Fibroblast of skin of back (primary cell): ENCODE measurements at regions not wholly inside any gene's neighbourhood (a gene's known extent, or its start where the extent isn't known, plus 50 kb on each side); places are given as distances from the start of the nearest gene placed in this dataset.
"Not testable (repeated sequence)": the region's sequence is repeated elsewhere in the genome, so short reads cannot be mapped to it uniquely, and the experiment has no call there.

Experiments used
- DNase-seq: peaks from one replicate; pipeline ENCODE4 v3.0.0-alpha.2; 2013

DNA sequence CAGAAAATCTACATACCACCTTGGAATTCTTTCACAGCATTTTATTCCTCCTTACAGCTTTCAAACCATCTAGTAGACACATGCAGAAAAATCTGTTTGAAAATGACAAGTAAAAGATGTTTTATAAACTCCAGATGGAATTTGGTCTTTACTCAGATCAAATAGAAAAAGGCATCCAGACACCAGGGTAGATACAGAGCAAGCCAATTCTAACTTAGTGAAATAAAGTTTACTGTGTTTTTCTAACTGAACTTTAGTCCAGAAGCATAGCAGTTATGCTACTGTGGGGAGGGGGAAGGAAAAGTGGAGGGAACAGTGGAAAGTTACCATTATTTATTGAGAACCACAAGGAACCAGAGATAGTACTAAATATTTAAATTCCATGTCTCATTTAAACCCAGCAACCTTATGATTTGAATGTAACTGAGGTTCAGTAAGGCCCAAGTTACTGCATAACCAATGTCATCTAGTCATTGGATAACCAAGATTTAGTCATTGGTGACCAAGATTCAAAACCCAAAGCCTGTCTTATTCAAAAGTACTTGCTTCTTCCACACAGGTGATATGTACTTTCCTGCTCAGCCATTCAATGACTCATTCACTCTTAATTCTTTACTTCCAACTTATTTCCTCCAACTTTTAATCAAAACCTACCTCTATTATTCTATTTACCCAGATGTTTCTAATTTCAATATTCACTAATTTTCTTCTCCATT lies 57.7 kb downstream of the RAD51AP2 start:
- no peak for DNase-seq

DNA sequence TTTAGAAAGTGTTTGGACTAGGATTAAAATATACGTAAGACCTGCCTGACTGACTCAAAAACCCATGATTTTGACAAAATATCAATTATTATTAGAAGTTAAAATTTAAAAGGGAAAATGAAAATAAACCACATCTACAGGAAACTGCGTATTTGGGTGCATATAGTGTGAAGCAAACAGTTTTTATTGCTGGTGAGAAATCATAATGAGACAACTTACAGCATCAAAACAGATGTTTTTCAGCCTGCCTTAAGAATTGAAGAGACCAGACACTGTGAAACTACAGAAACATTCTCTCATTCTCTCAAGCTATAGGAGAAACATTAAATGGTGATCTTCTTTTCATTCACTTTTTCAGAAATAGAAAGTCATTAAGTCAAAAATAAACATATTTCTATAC lies 62.9 kb downstream of the RAD51AP2 start:
- DNase-seq, result no peak

DNA sequence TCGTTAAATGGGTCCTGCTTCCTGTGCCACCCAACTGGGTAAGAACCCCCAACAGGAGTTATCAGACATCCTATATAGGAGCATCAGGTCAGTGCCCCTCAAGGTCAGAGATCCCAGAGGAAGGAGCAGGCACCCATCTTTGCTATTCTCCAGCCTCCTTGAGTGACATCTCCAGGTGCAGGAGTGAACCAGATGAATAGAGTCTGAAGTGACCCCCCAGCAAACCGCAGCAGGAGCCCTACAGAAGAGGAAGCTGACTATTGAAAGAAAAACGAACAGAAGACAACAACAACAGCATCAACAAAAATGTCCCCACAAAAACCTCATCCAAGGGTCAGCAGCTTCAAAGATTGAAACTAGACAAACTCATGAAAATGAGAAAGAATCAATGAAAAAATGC lies 72.0 kb downstream of the RAD51AP2 start:
- not testable (repeated sequence) for DNase-seq

DNA sequence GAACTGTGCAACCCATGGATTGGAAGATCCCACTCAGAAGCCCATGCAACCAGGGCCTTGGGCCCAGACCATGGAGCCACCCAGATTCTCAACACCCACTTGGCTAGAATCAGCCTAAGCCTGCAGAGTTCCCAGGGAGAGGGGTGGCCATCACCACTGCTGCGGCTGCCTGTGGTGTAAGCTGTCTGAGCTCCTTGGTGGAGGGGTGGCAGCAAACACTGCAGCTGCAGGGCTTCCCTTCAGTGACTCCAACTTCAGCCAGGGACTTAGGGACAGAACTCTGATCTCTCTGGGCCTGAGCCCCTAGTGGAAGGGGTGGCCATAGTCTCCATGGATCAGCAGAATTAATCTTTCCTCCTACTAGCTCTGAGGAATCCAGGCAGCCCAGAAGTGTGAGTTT lies 72.5 kb downstream of the RAD51AP2 start:
- no peak for DNase-seq

DNA sequence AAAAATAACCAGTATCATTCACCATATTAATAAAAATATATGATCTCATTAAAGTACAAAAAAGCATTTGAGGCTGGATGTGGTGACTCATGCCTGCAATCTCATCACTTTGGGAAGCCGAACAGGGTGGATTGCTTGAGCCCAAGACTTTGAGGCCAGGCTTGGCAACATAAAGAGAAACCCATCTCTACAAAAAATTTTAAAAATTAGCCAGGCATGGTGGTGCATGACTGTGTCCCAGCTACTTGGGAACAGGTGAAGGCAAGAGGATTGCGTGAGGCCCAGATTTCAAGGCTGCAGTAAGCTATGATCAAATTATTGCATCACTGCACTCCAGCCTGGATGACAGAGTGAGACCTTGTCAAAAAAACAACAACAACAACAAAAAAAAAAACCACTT lies 75.9 kb downstream of the RAD51AP2 start:
- peak; percentile 77 for DNase-seq

DNA sequence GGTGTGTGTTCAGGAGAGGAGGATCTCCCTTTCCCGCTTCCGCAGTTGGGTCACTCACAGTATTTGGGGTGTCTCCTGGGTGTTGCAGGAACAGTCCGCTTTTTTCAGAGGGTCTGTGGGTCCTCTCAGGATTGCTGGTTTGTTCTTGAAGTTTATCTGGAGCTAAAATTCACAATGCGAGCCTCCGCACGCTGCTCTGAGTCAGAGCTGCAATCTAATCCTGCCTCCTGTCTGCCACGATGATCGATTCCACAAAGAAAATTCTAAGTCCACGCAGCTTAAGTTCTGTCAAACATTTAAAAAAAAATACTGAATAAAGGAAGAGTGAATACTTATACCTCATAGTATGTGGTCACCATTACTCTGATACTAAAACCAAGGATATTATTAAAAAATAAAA lies 76.5 kb downstream of the RAD51AP2 start:
- DNase-seq, result no peak

DNA sequence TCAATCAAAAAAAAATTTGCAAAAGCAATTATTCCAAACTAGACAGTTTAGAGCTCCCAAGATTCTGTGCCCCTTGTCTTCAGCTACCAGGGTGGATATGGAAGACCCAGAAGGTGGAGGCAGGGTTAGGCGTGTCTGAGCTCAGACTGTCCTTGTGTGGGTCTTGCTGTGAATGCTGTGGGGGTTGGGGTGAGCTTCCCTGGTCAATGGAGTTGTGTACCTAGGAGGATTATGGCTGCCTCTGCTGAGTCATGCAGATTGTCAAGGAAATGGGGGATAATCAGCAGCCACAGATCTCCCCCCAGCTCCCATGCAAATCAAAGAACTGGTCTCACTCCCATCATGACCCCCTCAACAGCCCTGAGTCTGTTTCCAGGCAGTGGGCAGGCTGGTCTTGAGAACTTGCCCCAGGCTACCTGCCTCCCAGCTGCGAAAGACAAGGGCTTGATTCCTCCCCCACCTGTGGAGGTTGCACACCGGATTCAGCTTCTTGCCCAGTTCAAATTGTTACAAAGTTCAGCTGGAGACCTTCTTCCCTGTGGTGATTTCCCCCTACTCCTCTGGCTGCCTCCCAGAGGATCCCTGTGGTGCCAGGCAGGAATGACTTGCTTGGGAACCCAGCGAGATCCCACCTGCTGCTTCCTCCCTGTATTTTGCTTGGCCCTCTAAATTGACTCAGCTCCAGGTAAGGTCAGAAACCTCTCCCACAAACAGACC lies 77.0 kb downstream of the RAD51AP2 start:
- DNase-seq, result no peak

DNA sequence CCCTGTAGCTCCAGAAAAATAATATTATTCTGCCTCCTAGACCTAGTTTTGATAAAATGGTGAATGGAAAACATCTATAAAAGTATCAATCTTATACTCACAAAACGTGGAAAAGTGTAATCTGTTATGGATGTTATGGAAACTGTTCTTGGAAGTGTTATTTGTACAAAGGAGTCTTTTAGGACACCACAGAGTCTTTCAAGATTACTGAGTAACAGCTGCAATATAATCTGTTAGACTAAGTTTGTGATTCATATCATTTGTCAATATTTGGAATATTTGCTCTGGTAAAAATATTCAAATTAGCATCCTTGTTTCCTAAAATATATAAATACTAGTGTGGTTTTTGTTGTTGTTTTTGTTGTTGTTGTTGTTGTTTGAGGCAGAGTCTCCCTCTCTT lies 87.9 kb downstream of the RAD51AP2 start:
- no peak for DNase-seq

DNA sequence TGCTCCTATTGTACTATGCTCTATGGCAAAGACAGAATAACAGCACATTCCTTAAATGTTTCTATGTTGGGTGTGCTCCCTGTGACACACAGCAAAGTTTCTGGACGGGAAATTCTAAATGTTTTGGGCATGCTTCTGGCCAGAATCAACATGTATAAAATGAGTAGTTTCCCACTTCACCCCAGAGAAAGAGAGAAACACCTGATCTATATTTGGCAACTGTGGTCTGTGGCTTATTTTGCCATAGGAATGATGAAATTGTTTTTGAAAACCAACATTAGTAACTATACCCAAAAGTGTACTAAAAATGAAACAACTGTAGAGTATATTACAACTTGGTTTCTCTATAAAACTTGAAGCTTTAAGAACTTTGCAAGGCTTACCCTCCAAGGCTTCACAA lies 89.1 kb downstream of the RAD51AP2 start:
- peak; percentile 88 for DNase-seq

DNA sequence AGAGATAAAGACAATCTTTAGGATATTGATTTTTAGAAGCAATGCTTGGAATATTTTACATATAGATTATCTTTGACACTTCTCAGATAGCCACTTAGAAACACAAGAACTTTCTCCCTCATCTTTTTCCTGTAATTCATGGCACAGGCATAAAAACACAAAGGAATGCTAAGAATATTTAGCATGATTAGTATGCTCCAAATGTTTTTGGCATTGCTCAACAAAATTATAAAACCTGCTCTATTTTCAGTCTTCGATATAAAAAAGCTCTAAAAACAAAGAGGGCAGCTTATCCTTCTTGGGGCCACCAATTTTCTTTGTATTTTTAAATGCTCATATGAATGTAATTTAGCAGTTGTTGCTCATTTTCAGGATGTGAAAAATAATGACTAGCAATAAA lies 90.8 kb downstream of the RAD51AP2 start:
- peak; percentile 56 for DNase-seq

DNA sequence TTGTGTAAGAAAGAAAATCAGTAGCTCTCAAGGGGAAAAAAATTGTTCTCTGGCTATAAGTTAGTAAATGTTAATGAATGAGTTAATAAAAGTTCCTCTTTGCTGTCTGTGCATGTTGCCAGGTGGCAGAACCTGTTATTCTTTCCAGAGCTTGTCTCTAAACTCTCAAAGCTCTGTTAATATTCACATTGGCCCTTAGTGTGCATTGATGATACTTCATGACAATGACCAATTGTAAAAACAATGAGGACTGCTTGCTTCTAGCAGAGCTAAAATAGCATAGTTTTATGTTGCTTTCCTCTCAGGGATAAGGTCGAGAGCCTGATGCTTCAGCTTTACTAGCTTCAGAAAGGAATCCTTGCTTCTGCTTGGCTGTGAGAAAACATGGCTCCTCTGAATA lies 91.5 kb downstream of the RAD51AP2 start:
- peak; percentile 51 for DNase-seq

DNA sequence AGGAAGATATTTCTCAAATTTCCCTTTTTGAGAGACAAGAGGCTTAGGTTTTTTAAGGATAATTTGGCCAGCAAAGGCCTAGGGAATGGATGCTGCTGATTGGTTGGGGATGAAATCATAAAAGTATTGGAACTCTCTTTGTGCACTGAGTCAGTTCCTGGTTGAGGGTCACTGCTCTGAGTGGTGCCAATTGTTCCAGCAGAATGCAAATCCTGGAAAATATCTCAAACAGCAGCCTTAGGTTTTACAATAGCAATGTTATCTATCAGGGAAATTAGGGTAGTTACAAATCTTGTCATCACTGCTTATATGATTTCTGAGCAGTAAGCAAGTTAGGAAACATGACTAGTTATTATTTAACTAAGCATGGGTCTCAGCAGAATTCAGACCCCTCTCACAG lies 96.2 kb downstream of the RAD51AP2 start:
- peak; percentile 21 for DNase-seq

DNA sequence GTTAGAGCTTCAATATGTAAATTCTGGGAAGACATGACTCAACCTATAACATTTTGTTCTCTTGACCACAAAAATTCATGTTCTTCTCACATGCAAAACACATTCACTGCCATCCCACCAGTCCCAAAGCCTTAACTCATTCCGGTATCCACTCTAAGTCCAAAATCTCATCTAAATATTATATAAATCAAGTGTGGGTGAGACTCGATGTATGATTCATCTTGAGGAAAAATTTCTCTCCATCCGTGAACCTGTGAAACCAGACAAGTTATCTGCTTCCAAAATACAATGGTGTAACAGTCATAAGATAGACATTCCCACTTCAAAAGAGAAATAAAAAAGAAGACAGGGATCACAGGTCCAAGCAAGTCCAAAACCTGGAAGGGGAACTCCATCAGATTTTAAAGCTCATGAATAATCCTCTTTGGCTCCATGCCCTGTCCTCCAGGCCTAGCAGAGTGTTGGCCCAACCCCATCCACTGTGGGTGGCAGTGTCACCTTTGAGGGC lies 101.3 kb downstream of the RAD51AP2 start:
- peak; percentile 97 for DNase-seq

DNA sequence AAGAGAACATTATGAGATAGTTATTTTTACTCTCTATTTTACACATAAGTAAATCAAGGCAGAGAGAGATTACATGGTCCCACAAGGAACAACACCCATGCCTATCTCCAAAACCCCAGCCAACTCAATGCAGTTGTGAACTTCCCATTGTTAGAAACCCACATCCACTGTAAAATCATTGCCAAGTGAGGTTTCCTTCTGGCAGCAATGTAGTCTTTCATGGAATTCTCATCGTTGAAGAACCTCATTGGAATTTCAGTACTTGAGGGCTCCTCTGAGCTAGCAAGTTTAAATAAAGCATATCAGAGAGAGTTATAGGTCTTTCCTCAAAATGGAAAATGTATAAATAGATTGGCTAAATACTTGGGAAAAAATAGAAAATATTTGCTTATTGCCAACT lies 105.2 kb downstream of the RAD51AP2 start:
- DNase-seq, result peak; percentile 59

DNA sequence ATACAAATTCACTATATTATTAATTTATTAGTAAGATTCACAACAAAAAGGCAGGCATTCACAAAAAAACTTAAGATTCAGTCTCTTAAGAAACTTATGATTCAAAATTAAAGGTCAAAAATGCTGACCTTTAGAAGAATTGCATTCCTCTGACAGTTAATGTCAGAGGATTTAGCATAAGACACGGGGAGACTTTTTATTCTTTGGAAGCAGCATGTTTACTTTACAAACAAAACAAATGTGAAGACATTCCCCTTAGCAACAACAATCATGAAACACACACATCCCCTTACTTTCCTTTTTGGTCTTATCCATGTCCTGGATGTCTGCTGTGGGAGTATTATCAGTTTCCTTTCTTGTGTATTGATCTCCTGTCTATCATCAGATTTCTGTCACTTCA lies 117.1 kb downstream of the RAD51AP2 start:
- peak; percentile 37 for DNase-seq

DNA sequence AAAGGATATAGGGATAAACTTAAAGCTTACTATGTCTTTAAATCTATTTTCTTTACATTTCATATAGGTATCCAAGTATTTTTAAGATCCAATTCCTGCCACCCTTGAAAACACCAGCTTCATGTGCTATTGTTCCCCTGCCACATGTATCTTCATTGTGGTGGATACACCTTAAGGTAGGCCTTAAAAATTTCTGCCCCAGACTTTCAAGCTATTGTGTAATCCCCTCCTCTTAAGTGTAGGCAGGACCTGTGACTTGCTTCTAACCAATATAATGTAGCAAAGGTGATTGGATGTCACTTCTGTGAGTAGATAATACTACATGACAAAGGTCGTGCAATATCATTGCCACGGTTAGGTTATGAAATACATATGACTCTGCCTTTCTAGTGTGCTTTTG lies 119.5 kb downstream of the RAD51AP2 start:
- no peak for DNase-seq

DNA sequence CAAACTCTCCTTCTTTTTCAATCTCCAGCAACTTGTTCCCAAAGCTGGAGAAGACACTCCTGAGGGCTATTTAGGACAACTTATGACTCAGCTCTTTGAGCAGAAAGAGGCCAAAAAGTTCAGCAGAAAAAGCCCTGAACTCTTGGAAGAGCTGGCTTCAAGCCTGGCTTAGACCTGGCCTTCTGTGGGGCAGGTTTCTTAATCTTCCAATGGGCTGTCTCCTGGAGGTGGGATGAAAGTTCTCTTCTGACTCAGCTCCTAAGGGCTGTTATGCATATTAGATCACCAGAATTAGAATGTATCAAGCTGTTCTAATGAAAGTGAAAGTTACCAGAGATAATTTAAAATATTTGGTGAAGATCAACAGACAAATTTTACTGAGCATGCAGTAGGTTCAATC lies 129.4 kb downstream of the RAD51AP2 start:
- DNase-seq, result peak; percentile 19

DNA sequence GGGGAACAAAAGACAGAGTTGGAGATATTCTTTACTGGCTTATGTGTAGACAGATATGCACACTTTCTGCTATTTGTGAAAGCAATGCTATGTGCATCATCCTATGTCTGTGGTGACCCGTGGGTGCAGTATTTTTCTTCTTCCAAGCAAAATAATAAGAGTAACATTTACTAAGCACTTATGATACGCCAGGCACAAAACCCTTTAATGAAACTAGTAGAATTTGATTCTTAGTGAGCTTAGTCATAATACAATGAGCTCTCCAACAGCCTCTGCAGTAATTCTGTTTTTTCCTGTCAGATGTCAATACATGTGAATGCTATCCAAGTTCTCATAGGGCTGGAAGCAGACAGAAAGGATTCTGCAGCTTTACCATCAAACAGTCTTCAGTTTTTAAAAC lies 130.6 kb downstream of the RAD51AP2 start:
- DNase-seq, result peak; percentile 31

DNA sequence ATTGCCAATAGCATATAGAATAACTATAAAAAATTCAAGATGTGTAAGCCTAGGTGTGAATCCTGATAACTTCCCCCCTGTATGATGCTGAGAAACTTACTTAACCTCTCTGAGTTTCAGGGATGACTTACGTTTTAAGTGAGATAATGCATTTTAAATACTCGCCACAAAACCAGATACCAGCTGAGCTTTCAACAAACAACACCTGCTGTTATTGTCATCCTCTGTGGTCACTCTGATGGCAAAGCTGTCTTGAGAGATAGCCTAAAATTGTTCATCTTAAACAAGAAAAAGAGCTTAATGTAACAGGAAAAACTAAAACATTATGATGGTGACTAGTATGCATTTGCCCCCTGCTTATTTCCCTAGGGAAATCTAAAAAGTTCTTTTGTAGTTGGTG lies 131.5 kb downstream of the RAD51AP2 start:
- DNase-seq, result no peak

DNA sequence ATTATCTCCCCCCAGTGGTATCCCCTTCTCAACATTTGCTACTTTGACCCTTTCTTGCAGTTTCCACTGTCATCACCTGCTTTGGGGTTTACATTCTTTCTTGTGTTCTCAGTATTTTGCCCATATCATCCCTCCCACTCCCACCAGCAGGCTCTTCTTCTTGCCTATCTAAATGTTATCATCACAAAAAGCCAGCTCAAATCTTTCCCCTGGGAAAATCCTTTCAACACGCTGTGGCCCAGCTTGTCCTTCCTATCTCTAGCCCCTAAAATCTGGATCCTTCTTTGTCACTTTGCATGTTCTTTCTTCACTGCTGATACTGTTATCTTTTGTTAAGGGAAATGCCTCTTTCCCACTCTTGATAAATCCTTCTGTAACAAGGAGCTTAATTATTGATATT lies 138.2 kb downstream of the RAD51AP2 start:
- no peak for DNase-seq

DNA sequence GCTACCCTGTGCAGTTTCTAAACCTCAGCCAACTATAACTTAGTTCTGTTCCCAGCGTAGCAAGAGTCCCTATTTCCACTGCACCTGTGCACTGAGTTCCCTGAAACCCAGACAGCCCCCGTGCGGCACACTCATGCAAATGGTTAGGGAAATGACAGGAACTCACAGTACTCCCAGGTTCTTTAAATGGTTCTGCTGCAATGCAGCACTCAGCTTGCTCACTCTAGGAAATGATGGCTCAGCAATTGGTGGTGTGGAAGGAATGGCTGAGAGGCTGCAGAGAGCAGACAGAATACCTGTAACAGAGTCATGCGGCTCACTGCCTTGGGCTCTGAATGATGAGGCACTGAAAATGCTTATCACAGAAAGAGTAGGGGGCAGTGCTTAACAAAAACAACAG lies 143.0 kb downstream of the RAD51AP2 start:
- peak; percentile 9 for DNase-seq

DNA sequence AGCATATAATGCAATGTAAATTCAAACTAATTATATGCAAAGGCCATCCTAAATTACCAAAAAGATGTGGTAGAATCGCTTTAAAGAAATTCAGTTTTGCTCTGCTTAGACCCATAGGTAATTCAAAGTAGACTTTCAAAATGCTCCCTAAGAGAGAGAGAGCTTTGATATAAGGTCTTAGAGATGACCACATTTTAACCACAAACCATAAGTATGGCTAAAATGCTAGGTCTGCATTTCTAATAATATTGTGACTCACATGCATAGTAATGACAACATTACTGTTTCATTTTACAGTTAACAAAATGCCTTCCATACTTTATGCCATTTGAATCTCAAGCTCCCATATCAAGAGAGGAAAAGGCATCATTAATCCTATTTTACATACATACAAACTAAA lies 144.5 kb downstream of the RAD51AP2 start:
- peak; percentile 90 for DNase-seq

DNA sequence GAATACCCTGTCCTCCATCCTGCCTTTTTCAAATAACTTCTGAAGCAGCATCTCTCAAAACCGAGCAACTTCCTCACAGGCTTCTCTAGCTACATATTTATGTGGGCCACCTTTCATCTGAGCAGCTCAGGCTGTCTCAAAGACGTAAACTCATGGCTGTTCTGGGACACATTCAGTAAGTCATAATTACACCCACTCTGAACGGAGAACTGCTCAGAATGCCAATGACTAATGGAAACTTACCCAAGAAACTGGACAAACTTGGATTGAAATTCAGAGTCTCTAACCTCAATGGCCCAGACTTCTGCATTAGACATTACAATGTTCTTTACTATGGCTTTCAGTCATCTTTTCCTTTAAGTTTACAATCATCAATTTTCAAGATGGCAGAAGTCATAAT lies 145.2 kb downstream of the RAD51AP2 start:
- peak; percentile 73 for DNase-seq

DNA sequence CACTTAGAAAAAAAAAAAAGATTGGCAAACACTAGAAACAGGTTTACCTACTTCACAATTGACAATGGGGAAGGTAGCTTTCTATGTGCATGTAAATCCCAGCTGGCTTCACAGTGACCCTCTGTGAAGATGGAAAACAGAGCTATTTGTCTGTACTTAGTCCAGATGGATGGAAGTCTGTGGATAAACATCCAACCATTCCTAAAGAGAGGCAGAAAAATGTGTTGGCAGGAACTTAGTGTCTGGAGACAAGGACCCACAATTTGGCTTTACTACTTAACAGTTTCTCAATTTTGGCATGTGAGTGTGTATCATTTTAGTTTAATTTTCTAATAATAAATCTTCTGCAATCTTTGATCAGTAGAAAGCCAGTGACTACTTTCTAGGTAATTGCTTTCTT lies 154.4 kb downstream of the RAD51AP2 start:
- DNase-seq, result no peak
